ENCODE measurements at regions not wholly inside any gene's neighbourhood (a gene's known extent, or its start where the extent isn't known, plus 50 kb on each side); places are given as distances from the start of the nearest gene placed in this dataset.

GRCh38 chr1:166514067-166514466, 325.2 kb upstream of the POGK start:
- H3K36me3 Mint-ChIP-seq (ENCODE audit: low read depth) = no peaks in the 10 kb centered on the region
- H3K4me1 Mint-ChIP-seq = no peaks in the 10 kb centered on the region
- no peak overlapping the region for H3K4me3 Mint-ChIP-seq
- TF ChIP-seq, protein P1, sequence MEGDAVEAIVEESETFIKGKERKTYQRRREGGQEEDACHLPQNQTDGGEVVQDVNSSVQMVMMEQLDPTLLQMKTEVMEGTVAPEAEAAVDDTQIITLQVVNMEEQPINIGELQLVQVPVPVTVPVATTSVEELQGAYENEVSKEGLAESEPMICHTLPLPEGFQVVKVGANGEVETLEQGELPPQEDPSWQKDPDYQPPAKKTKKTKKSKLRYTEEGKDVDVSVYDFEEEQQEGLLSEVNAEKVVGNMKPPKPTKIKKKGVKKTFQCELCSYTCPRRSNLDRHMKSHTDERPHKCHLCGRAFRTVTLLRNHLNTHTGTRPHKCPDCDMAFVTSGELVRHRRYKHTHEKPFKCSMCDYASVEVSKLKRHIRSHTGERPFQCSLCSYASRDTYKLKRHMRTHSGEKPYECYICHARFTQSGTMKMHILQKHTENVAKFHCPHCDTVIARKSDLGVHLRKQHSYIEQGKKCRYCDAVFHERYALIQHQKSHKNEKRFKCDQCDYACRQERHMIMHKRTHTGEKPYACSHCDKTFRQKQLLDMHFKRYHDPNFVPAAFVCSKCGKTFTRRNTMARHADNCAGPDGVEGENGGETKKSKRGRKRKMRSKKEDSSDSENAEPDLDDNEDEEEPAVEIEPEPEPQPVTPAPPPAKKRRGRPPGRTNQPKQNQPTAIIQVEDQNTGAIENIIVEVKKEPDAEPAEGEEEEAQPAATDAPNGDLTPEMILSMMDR (IDR thresholded peaks at IDR 0.05) = no peak
- peaks cover 4% of the 10 kb centered on the region for H3K27me3 Mint-ChIP-seq (ENCODE audit: low read depth, poor library complexity)
- DNase-seq = no peak
- H3K9me3 Mint-ChIP-seq = peaks cover 22% of the 10 kb centered on the region
- H3K27ac Mint-ChIP-seq = no peak overlapping the region

GRCh38 chr1:166527752-166528151, 311.5 kb upstream of the POGK start:
- H3K27ac Mint-ChIP-seq = no peak overlapping the region
- H3K27me3 Mint-ChIP-seq (ENCODE audit: low read depth, poor library complexity) = no peaks in the 10 kb centered on the region
- no peak for DNase-seq
- H3K9me3 Mint-ChIP-seq = peaks cover 32% of the 10 kb centered on the region
- no peak overlapping the region for H3K4me3 Mint-ChIP-seq
- H3K36me3 Mint-ChIP-seq (ENCODE audit: low read depth) = no peaks in the 10 kb centered on the region
- TF ChIP-seq, protein P1 (IDR thresholded peaks at IDR 0.05) = no peak
- no peaks in the 10 kb centered on the region for H3K4me1 Mint-ChIP-seq

- Mint-ChIP-seq H3K4me1 (no peaks in the 10 kb centered on the region), H3K27ac (no peak overlapping the region), H3K4me3 (no peak overlapping the region), H3K36me3 (ENCODE audit: low read depth) (no peaks in the 10 kb centered on the region), H3K27me3 (ENCODE audit: low read depth, poor library complexity) (no peaks in the 10 kb centered on the region), H3K9me3 (peaks cover 35% of the 10 kb centered on the region)
- DNase-seq = no peak
- TF ChIP-seq, protein P1 (IDR thresholded peaks at IDR 0.05) = no peak
Observed at GRCh38 chr1:166538646-166539045, 300.6 kb upstream of the POGK start.

DNA sequence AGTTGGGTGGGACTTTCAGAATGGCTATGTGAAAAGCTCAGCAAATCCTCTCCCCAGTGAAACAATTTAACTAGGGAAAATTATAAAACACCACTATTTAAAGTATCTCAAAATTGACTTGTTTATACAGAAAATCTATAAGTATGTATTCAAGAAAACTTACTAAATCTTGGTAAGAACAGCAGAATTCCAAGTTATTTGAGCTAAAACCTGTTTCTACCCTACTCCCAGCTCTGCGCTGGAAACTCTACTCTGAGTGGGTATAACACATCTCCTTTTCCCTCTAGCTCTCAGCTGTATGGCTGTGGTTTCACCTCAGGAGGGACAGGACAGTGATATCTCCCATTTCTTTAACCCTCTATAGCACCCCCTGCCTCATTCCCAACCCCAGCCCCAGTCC, 295.2 kb upstream of the POGK start:
- Mint-ChIP-seq H3K4me3 (no peak overlapping the region), H3K27me3 (ENCODE audit: low read depth, poor library complexity) (no peaks in the 10 kb centered on the region), H3K4me1 (no peaks in the 10 kb centered on the region), H3K36me3 (ENCODE audit: low read depth) (no peaks in the 10 kb centered on the region), H3K9me3 (peaks cover 19% of the 10 kb centered on the region), H3K27ac (no peak overlapping the region)
- DNase-seq = no peak
- TF ChIP-seq, protein P1 (IDR thresholded peaks at IDR 0.05) = no peak

- TF ChIP-seq, protein P1 (IDR thresholded peaks at IDR 0.05) = no peak
- H3K36me3 Mint-ChIP-seq (ENCODE audit: low read depth) = no peaks in the 10 kb centered on the region
- no peak overlapping the region for H3K27ac Mint-ChIP-seq
- no peak for DNase-seq
- no peaks in the 10 kb centered on the region for H3K4me1 Mint-ChIP-seq
- H3K27me3 Mint-ChIP-seq (ENCODE audit: low read depth, poor library complexity) = no peaks in the 10 kb centered on the region
- H3K9me3 Mint-ChIP-seq = peaks cover 23% of the 10 kb centered on the region
- H3K4me3 Mint-ChIP-seq = no peak overlapping the region
Observed at GRCh38 chr1:166544561-166544960, 294.7 kb upstream of the POGK start.

DNA sequence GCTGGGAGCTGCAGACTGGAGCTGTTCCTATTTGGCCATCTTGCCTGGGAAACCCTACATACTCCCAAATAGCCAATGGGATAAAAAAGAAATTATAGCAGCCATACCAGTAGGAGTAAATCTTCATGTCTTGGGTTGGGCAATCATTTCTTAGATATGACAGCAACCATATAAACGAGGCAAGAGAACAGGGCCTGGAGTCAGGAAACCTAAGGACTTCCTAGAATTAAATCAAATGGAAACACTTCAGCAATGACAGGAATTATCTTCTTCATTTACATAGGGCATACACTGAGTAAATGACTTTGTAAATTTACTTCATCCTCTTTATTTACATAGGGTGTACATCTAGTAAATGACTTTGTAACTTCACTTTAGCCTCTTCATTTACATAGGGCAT, 286.6 kb upstream of the POGK start:
- no peak overlapping the region for H3K4me3 Mint-ChIP-seq
- no peak overlapping the region for H3K27ac Mint-ChIP-seq
- TF ChIP-seq, protein P1 (IDR thresholded peaks at IDR 0.05) = no peak
- H3K9me3 Mint-ChIP-seq = peaks cover 38% of the 10 kb centered on the region
- no peak for DNase-seq
- H3K27me3 Mint-ChIP-seq (ENCODE audit: low read depth, poor library complexity) = no peaks in the 10 kb centered on the region
- H3K4me1 Mint-ChIP-seq = no peaks in the 10 kb centered on the region
- no peaks in the 10 kb centered on the region for H3K36me3 Mint-ChIP-seq (ENCODE audit: low read depth)
